Transverse colon (tissue), 4 donors: ENCODE measurements at regions not wholly inside any gene's neighbourhood (a gene's known extent, or its start where the extent isn't known, plus 50 kb on each side); places are given as distances from the start of the nearest gene placed in this dataset.

Experiments used
- DNase-seq: peaks from one replicate; pipeline ENCODE4 v3.0.0-alpha.2; 2019
- H3K27ac ChIP-seq, 4 donors: fragments of 200-600 bp; sonication (generic); 2 replicates each; pipeline ENCODE4 v1.5.1; 2016 to 2018; ENCODE audit warnings: inconsistent platforms in 4 of 4
- H3K27me3 ChIP-seq: fragments of 200-600 bp; sonication (generic); 2 replicates; pipeline ENCODE4 v1.5.1; 2017; ENCODE audit warnings: inconsistent platforms
- H3K36me3 ChIP-seq, 4 donors: fragments of 200-600 bp; sonication (generic); 2 replicates each; pipeline ENCODE4 v1.5.1; 2017 to 2019; ENCODE audit warnings: inconsistent platforms in 4 of 4
- H3K4me1 ChIP-seq, 4 donors: fragments of 200-600 bp; sonication (generic); 2 replicates each; pipeline ENCODE4 v1.5.1; 2017 to 2020; ENCODE audit warnings: inconsistent platforms in 4 of 4
- H3K4me3 ChIP-seq, 4 donors: fragments of 200-600 bp; sonication (generic); 1 replicate in 1 of 4; 2 replicates in 3 of 4; pipeline versions ENCODE4 v1.5.1 to v1.6.1; 2017 to 2019; ENCODE audit warnings: inconsistent platforms in 4 of 4
- H3K9me3 ChIP-seq, 2 donors: fragments of 200-600 bp; sonication (generic); 2 replicates each; pipeline ENCODE4 v1.5.1; 2017 to 2019; ENCODE audit warnings: inconsistent platforms in 2 of 2
- EP300 ChIP-seq: sonication (generic); formaldehyde crosslinking; IDR thresholded peaks from one replicate; pipeline ENCODE4 v1.6.1; 2017; ENCODE audit warnings: antibody characterized with exemption, low read depth
- POLR2A ChIP-seq: fragments of 450-650 bp; IDR thresholded peaks from one replicate; pipeline ENCODE4 v1.6.1; 2016; ENCODE audit warnings: antibody characterized with exemption, mild to moderate bottlenecking, moderate library complexity
- POLR2AphosphoS5 ChIP-seq, 3 donors: sonication (generic); formaldehyde crosslinking; IDR thresholded peaks; one replicate each; pipeline ENCODE4 v1.6.1; 2016; ENCODE audit warnings: antibody characterized with exemption in 3 of 3
- WGBS, 2 donors: methylation state at CpG; one replicate each; pipeline ENCODE4 v1.1.5; 2018; ENCODE audit warnings: low coverage in 1 of 2; 5-methylcytosine and 5-hydroxymethylcytosine counted together
- in situ Hi-C, 4 donors: fragments of 200-750 bp; cut with MboI; loops; one replicate each; pipeline versions ENCODE4 v1.15.0 to v1.15.1; 2017; ENCODE audit warnings: low sequenced_read_pairs in 3 of 4, low pct_ligation_motif_present in 1 of 4, low pct_unique_long_range_greater_than_20kb in 1 of 4
- intact Hi-C: fragments of 100-400 bp; cut with DNase I; formaldehyde crosslinking; loops from one replicate; pipeline ENCODE4 v1.15.1; 2023; ENCODE audit warnings: low total_unique reads
- TF ChIP-seq, protein P1 (sequence below), 5 experiments: fragments of 200-600 bp in 3 of 5; fragments of 450-650 bp in 2 of 5; sonication (generic) in 3 of 5; IDR thresholded peaks; 1 replicate in 2 of 5; 2 replicates in 3 of 5; pipeline ENCODE4 v1.5.1; 2016 to 2017; ENCODE audit warnings: antibody characterized with exemption in 5 of 5, inconsistent platforms in 3 of 5, mild to moderate bottlenecking in 2 of 5, moderate library complexity in 1 of 5

DNA sequence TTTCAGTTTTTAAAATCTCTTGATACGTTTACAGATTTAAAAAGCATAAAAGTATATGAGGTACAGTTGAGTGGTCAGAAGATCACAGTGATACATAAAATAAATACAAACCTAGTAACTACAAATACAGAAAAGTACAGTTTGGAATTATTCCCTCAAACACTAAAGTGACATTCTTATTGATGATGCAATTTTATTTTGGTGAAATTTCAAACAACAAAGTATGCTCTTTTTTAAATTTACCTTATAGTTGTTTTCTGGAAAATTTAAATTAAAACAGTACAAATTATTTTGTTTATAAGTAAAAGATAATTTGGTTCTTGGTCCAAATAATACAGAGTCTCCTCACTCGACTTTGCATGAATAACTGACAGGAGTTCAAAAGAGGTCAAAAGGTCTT lies 1305.1 kb upstream of the GJE1 start:
- no peak for DNase-seq
- no peaks in the 10 kb centered on the region for H3K27me3 ChIP-seq
- H3K4me1 ChIP-seq = no peaks in the 10 kb centered on the region
- H3K9me3 ChIP-seq = no peaks in the 10 kb centered on the region
- no peaks in the 10 kb centered on the region for H3K36me3 ChIP-seq
- TF ChIP-seq POLR2AphosphoS5 (IDR thresholded peaks at IDR 0.05) (no peak), POLR2A (no peak), EP300 (no peak)
- TF ChIP-seq, protein P1, sequence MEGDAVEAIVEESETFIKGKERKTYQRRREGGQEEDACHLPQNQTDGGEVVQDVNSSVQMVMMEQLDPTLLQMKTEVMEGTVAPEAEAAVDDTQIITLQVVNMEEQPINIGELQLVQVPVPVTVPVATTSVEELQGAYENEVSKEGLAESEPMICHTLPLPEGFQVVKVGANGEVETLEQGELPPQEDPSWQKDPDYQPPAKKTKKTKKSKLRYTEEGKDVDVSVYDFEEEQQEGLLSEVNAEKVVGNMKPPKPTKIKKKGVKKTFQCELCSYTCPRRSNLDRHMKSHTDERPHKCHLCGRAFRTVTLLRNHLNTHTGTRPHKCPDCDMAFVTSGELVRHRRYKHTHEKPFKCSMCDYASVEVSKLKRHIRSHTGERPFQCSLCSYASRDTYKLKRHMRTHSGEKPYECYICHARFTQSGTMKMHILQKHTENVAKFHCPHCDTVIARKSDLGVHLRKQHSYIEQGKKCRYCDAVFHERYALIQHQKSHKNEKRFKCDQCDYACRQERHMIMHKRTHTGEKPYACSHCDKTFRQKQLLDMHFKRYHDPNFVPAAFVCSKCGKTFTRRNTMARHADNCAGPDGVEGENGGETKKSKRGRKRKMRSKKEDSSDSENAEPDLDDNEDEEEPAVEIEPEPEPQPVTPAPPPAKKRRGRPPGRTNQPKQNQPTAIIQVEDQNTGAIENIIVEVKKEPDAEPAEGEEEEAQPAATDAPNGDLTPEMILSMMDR (IDR thresholded peaks at IDR 0.05) = no peak
- in situ Hi-C loops = no loop called here
- H3K4me3 ChIP-seq = no peak overlapping the region
- 16 to 20% methylated on average over 2 of the region's 2 CpGs for WGBS, 2 donors
- intact Hi-C loops = no loop called here
- H3K27ac ChIP-seq = no peak overlapping the region

DNA sequence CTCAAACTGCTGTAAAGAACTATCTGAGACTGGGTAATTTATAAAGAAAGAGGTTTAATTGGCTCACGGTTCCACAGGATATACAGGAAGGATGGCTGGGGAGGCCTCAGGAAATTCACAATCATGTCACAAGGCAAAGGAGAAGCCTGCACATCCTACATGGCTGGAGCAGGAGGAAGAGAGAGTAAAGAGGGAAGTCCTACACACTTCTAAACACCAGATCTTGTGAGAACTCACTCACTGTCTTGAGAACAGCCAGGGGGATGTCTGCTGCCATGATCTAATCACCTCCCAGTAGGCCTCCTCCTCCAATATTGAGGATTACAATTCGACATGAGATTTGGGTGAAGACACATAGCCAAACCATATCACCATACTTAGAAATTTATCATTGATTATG lies 1307.0 kb upstream of the GJE1 start:
- intact Hi-C loops (no loop called here), in situ Hi-C loops (no loop called here)
- Histone ChIP-seq H3K27ac (no peak overlapping the region), H3K4me3 (no peak overlapping the region), H3K4me1 (no peaks in the 10 kb centered on the region), H3K9me3 (no peaks in the 10 kb centered on the region), H3K27me3 (no peaks in the 10 kb centered on the region), H3K36me3 (no peaks in the 10 kb centered on the region)
- no peak for DNase-seq
- WGBS, 2 donors = 68 to 82% methylated on average over 2 of the region's 2 CpGs
- TF ChIP-seq, protein P1 (IDR thresholded peaks at IDR 0.05) = no peak
- no peak for TF ChIP-seq POLR2A
- TF ChIP-seq POLR2AphosphoS5 (IDR thresholded peaks at IDR 0.05) = no peak
- no peak for TF ChIP-seq EP300

DNA sequence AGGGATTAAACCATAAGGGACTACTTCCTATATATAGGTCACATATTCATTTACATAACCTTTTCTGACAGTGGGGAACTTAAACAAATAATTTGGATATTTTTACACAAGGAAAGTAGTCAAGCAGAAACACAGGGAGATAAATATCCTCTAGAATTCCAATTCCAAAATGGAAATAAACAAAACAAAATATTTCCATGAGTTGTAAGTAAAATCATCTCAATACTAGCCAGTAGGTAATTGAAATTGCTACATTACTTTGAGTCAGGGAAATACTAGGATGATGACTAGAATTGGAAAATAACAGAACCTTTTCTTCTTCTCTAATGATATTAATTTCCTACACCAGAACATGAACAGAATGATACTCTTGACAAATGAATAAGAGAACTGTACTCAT lies 1308.1 kb upstream of the GJE1 start:
- no peak for DNase-seq
- no peak overlapping the region for H3K4me3 ChIP-seq
- H3K4me1 ChIP-seq = no peaks in the 10 kb centered on the region
- intact Hi-C loops = no loop called here
- no peaks in the 10 kb centered on the region for H3K9me3 ChIP-seq
- no peak overlapping the region for H3K27ac ChIP-seq
- no peaks in the 10 kb centered on the region for H3K27me3 ChIP-seq
- in situ Hi-C loops = no loop called here
- no peaks in the 10 kb centered on the region for H3K36me3 ChIP-seq
- TF ChIP-seq POLR2AphosphoS5 (IDR thresholded peaks at IDR 0.05) (no peak), POLR2A (no peak), EP300 (no peak)
- TF ChIP-seq, protein P1 (IDR thresholded peaks at IDR 0.05) = no peak

DNA sequence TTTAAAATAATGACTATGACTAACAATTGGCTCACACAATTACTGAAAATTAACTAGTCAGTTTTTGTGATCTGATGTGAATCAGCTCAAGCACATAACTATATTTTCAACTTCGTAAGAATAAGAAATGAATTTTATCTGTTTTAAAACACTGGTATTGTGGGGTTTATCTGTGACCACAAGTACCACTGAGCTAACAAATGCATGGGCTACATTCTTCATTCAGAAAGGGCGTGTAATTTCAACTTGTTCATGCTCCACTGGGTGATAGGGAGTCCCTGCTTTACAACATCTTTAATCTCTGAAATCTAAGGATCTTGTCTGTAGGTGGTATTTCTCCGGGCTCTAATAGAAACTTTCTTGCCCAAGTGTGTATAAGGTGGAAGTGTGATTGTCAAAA lies 1311.5 kb upstream of the GJE1 start:
- intact Hi-C loops = no loop called here
- no peak overlapping the region for H3K4me3 ChIP-seq
- H3K36me3 ChIP-seq = no peaks in the 10 kb centered on the region
- DNase-seq = no peak
- in situ Hi-C loops = no loop called here
- H3K4me1 ChIP-seq = no peaks in the 10 kb centered on the region
- H3K27ac ChIP-seq = no peak overlapping the region
- H3K9me3 ChIP-seq = no peaks in the 10 kb centered on the region
- 69 to 88% methylated on average over 3 of the region's 3 CpGs for WGBS, 2 donors
- no peaks in the 10 kb centered on the region for H3K27me3 ChIP-seq
- TF ChIP-seq, protein P1 (IDR thresholded peaks at IDR 0.05) = no peak
